OCI-LY7 (cell line): ENCODE measurements at regions not wholly inside any gene's neighbourhood (a gene's known extent, or its start where the extent isn't known, plus 50 kb on each side); places are given as distances from the start of the nearest gene placed in this dataset.

Source experiments
- CTCF ChIP-seq: fragments of 200-600 bp; sonication (generic); conservative IDR thresholded peaks from 2 replicates; pipeline ENCODE4 v1.5.1; 2014; ENCODE audit warnings: mild to moderate bottlenecking, antibody characterized with exemption, low read length, moderate library complexity, mixed read lengths
- EZH2phosphoT487 ChIP-seq: fragments of 200-600 bp; sonication (generic); IDR thresholded peaks from 2 replicates; pipeline ENCODE4 v1.6.1; 2018; ENCODE audit warnings: low read depth, borderline replicate concordance, mild to moderate bottlenecking, mixed run types, antibody characterized with exemption, low read length, moderate library complexity, mixed read lengths

GRCh38 chr11:95483339-95483738 lies 252.3 kb upstream of the SESN3 start:
- TF ChIP-seq CTCF (no peak), EZH2phosphoT487 (no peak)
